BJ (cell line): ENCODE measurements at regions not wholly inside any gene's neighbourhood (a gene's known extent, or its start where the extent isn't known, plus 50 kb on each side); places are given as distances from the start of the nearest gene placed in this dataset.

Experiments used
- CTCF ChIA-PET: fragments of 350-600 bp; formaldehyde crosslinking; extraction: SDS; loops from one replicate; lab custom pipeline; 2021; ENCODE audit warnings: antibody characterized with exemption, inconsistent platforms; lab: Yijun Ruan, JAX
- POLR2A ChIA-PET: fragments of 300-600 bp; sonication (Branson Sonifier 250); formaldehyde crosslinking; extraction: SDS; loops from one replicate; lab custom pipeline; 2021; ENCODE audit warnings: antibody characterized with exemption; lab: Charles Lee
- DNase-seq: peaks from one replicate; pipeline ENCODE4 v3.0.0-alpha.2; 2011; ENCODE audit warnings: low read depth
- H3K27me3 ChIP-seq: 2 replicates; pipeline ENCODE4 v1.6.0; 2011; ENCODE audit warnings: low read length; ENCODE audit not compliant: control insufficient read depth, insufficient read depth
- H3K36me3 ChIP-seq: 2 replicates; pipeline ENCODE4 v1.5.1; 2011; ENCODE audit warnings: low read length; ENCODE audit not compliant: control insufficient read depth, insufficient read depth
- H3K4me3 ChIP-seq: 2 replicates; pipeline ENCODE4 v1.5.1; 2011; ENCODE audit warnings: low read depth, mild to moderate bottlenecking, control low read depth, low read length
- TF ChIP-seq, protein P1 (sequence below): IDR thresholded peaks from 2 replicates; pipeline ENCODE4 v1.5.1; 2011; ENCODE audit warnings: low read depth, mild to moderate bottlenecking, control low read depth, inconsistent platforms, low read length, moderate library complexity; ENCODE audit not compliant: insufficient read depth

DNA sequence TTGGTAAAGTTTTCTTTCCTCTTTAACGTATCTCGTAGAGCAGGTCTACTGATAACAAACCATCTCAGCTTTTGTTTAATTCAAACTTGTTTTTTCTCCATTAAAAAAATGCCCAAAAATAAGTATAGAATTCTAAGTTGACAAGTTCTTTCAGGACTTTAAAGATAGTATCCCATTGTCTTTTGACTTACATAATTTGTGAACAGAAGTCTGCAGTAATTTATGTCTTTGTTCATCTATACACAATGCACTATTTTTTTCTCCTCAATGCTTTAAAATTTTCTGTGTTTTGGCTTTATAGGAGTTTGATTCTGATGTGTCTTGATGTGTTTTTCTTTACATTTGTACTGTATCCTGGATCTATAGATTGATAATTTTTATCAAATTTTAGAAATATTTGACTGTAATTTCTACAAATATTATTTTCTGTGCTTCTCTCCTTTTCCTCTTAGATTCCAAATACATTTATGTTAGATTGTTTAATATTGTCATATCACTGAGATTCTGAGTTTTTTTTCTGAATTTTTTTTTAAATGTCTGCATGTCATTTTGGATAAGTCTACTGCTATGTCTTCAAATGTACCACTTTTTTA, 143.3 kb downstream of the FTCDNL1 start:
- no peak overlapping the region for H3K4me3 ChIP-seq
- DNase-seq, result no peak
- TF ChIP-seq, protein P1, sequence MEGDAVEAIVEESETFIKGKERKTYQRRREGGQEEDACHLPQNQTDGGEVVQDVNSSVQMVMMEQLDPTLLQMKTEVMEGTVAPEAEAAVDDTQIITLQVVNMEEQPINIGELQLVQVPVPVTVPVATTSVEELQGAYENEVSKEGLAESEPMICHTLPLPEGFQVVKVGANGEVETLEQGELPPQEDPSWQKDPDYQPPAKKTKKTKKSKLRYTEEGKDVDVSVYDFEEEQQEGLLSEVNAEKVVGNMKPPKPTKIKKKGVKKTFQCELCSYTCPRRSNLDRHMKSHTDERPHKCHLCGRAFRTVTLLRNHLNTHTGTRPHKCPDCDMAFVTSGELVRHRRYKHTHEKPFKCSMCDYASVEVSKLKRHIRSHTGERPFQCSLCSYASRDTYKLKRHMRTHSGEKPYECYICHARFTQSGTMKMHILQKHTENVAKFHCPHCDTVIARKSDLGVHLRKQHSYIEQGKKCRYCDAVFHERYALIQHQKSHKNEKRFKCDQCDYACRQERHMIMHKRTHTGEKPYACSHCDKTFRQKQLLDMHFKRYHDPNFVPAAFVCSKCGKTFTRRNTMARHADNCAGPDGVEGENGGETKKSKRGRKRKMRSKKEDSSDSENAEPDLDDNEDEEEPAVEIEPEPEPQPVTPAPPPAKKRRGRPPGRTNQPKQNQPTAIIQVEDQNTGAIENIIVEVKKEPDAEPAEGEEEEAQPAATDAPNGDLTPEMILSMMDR, result no peak
- no peaks in the 10 kb centered on the region for H3K27me3 ChIP-seq
- ChIA-PET CTCF (interaction anchor here (1.1 to 1.5 kb wide), 2 partner anchors 32 to 33 kb away, joined by 6 to 8 read pairs; no protein-coding TSS in a partner anchor), POLR2A (no interaction called here)
- H3K36me3 ChIP-seq, result no peaks in the 10 kb centered on the region

DNA sequence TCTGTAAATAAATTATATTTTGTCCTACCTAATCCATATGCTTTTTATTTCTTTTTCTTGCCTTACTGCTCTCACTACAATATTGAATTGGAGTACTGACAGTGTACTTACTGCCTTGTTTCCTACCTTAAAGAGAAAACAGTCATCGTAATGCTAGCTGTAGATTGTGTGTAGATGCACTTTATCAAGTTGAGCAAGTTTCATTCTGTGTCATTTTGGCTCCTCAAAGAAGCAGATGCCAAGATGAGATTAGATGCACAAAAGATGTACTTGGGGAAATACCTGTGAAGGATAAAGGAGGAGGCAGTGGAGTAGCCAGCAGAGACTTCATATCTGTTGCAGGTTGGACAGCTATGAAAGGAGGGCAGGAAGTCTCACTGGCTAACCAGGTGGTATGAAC, 145.5 kb downstream of the FTCDNL1 start:
- TF ChIP-seq, protein P1, result no peak
- DNase-seq, result no peak
- H3K36me3 ChIP-seq, result no peaks in the 10 kb centered on the region
- ChIA-PET CTCF (interaction anchor here (1.5 to 2.9 kb wide), 4 partner anchors 10 to 46 kb away, joined by 3 to 49 read pairs (median 10); no protein-coding TSS in a partner anchor), POLR2A (no interaction called here)
- H3K4me3 ChIP-seq, result no peak overlapping the region
- no peaks in the 10 kb centered on the region for H3K27me3 ChIP-seq

GRCh38 chr2:199704358-199705238, 146.4 kb downstream of the FTCDNL1 start:
- Histone ChIP-seq H3K36me3 (no peaks in the 10 kb centered on the region), H3K27me3 (no peaks in the 10 kb centered on the region), H3K4me3 (no peak overlapping the region)
- POLR2A ChIA-PET, result no interaction called here
- DNase-seq, result no peak
- CTCF ChIA-PET, result interaction anchor here (0.8 to 3.0 kb wide), 16 partner anchors 9 to 237 kb away, joined by 3 to 49 read pairs (median 4); partner anchors contain the start of gene FTCDNL1
- TF ChIP-seq, protein P1, result peak; percentile 70

DNA sequence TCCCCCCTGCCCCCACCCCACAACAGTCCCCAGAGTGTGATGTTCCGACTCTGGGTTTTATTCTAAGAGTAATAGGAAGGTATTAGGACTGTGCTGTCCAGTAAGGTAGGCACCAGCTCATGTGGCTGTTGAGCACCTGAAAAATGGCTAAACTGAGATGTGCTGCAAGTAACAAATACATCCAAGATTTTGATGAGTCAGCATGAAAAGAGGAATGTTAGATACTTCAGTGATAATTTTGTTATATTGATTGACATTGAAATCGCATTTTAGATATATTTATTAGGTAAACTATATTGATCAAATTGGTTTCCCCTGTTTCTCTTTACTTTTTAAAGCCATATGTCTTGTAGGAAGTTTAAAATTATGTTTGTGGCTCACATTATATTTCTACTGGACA, 147.8 kb downstream of the FTCDNL1 start:
- no peaks in the 10 kb centered on the region for H3K27me3 ChIP-seq
- TF ChIP-seq, protein P1, result no peak
- H3K4me3 ChIP-seq, result no peak overlapping the region
- ChIA-PET CTCF (interaction anchor here (0.8 to 3.0 kb wide), 6 partner anchors 8 to 158 kb away, joined by 3 to 49 read pairs (median 12); no protein-coding TSS in a partner anchor), POLR2A (no interaction called here)
- no peaks in the 10 kb centered on the region for H3K36me3 ChIP-seq
- no peak for DNase-seq

DNA sequence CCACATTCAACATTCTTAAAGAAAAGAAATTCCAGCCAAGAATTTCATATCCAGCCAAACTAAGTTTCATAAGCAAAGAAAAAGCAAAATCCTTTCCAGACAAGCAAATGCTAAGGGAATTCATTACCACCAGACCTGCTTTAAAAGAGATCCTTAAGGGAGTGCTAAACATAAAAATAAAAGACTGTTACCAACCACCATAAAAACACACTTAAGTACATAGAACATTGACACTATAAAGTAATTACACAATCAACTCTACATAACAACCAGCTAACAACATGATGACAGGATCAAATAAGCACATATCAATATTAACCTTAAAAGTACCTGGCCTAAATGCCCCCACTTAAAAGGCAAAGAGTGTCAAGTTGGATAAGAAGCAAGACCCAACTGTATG, 153.5 kb downstream of the FTCDNL1 start:
- no peaks in the 10 kb centered on the region for H3K27me3 ChIP-seq
- POLR2A ChIA-PET, result no interaction called here
- no peaks in the 10 kb centered on the region for H3K36me3 ChIP-seq
- TF ChIP-seq, protein P1, result no peak
- CTCF ChIA-PET, result interaction anchor here (0.7 kb wide), 1 partner anchor 43 kb away, joined by 3 read pairs; no protein-coding TSS in a partner anchor
- no peak overlapping the region for H3K4me3 ChIP-seq
- DNase-seq, result no peak
